ENCODE measurements at regions not wholly inside any gene's neighbourhood (a gene's known extent, or its start where the extent isn't known, plus 50 kb on each side); places are given as distances from the start of the nearest gene placed in this dataset.

DNA sequence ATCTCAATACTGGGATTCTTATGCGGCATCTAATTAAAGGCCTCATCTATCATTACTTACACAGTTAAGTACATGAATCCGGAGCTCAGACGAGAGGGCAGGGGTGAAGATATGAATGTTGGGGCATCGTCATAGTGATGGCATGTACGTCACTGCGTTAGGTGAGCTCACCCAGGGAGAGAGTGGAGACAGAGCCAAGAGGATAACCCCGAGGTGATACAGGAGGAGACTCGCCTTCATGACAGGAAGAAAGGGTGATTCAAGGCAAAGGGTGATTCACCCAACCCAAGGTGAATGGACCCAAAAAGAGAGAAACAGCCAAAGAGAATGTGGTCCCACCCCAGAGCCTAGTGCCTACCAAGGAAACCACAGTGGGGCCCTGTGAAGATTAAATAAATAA, 132.9 kb upstream of the BLID start:
- no peak for DNase-seq (ENCODE audit: low read depth)
- H3K4me3 ChIP-seq (ENCODE audit: low read depth, low read length) = no peak overlapping the region
- TF ChIP-seq CTCF (IDR thresholded peaks at IDR 0.05; ENCODE audit: control insufficient read depth, extremely low read depth, insufficient read depth) = no peak

GRCh38 chr11:122248131-122248530, 132.1 kb upstream of the BLID start:
- TF ChIP-seq CTCF (IDR thresholded peaks at IDR 0.05; ENCODE audit: control insufficient read depth, extremely low read depth, insufficient read depth) = no peak
- H3K4me3 ChIP-seq (ENCODE audit: low read depth, low read length) = no peak overlapping the region
- DNase-seq (ENCODE audit: low read depth) = no peak

- TF ChIP-seq CTCF (IDR thresholded peaks at IDR 0.05; ENCODE audit: control insufficient read depth, extremely low read depth, insufficient read depth) = no peak
- DNase-seq (ENCODE audit: low read depth) = no peak
- H3K4me3 ChIP-seq (ENCODE audit: low read depth, low read length) = no peak overlapping the region
Measured at GRCh38 chr11:122246874-122247273, 130.9 kb upstream of the BLID start.

DNA sequence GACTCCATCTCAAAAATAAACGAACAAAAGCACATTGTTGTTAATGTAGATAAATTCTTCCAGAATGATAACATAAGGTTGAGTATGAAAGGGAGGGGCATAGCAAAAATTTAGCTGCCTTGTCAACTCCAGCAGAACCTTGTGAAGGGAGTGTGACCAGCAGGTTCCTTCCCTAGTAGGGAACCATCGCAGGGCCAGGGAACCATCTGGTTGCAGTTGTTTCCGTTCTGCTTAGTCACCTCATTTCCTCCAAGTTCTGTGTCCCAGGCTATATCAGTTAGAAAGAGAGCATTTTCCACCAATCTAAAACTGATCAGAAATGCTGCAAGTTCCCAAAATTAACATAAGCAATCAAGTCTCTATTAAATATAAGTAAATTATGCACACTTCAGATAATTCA, 126.7 kb upstream of the BLID start:
- DNase-seq (ENCODE audit: low read depth) = no peak
- no peak overlapping the region for H3K4me3 ChIP-seq (ENCODE audit: low read depth, low read length)
- TF ChIP-seq CTCF (IDR thresholded peaks at IDR 0.05; ENCODE audit: control insufficient read depth, extremely low read depth, insufficient read depth) = no peak

DNA sequence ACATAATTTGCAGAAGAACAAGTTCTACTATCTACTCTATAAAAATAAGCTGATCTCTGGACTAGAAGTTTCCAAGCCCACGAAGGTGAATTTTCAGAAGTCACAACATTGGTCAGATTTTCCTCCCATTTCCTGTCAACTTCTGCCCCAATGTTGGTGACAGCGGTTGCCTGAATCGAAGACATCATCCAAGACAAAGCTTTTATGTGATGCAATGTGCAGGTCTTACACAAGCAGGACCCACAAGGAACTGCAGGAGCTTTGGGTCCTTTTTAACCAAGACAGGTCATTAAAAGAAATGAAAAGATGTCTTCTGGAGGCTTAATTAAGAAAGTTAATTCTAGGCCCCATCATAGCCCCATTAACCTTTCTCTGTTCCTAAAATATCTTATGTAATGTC, 125.6 kb upstream of the BLID start:
- DNase-seq (ENCODE audit: low read depth) = no peak
- no peak for TF ChIP-seq CTCF (IDR thresholded peaks at IDR 0.05; ENCODE audit: control insufficient read depth, extremely low read depth, insufficient read depth)
- no peak overlapping the region for H3K4me3 ChIP-seq (ENCODE audit: low read depth, low read length)

GRCh38 chr11:122240638-122241037, 124.6 kb upstream of the BLID start:
- H3K4me3 ChIP-seq (ENCODE audit: low read depth, low read length) = no peak overlapping the region
- no peak for DNase-seq (ENCODE audit: low read depth)
- TF ChIP-seq CTCF (IDR thresholded peaks at IDR 0.05; ENCODE audit: control insufficient read depth, extremely low read depth, insufficient read depth) = no peak

DNA sequence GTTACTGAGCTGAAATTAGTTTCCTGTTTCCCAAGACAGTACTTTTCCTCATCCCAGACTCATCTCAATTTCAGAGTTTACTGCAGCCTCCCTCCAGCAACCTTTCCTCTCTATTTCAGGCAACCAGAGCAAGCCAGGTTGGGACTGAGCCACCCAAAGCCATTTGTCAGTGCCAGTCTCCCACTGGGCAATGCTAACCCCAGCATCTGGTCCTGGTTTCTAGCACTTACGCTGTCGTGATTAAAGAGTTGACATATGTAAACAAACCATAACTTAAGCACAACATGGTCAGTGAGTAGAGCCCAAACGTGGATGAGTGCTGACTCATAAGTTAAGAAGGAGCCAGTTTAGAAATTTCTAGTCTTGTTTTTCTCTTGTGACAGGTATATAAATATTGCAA, 119.6 kb upstream of the BLID start:
- TF ChIP-seq CTCF (IDR thresholded peaks at IDR 0.05; ENCODE audit: control insufficient read depth, extremely low read depth, insufficient read depth) = no peak
- DNase-seq (ENCODE audit: low read depth) = no peak
- no peak overlapping the region for H3K4me3 ChIP-seq (ENCODE audit: low read depth, low read length)
